OCI-LY7 (cell line): ENCODE measurements at regions not wholly inside any gene's neighbourhood (a gene's known extent, or its start where the extent isn't known, plus 50 kb on each side); places are given as distances from the start of the nearest gene placed in this dataset.

Experiments
- EZH2phosphoT487 ChIP-seq: fragments of 200-600 bp; sonication (generic); IDR thresholded peaks from 2 replicates; pipeline ENCODE4 v1.6.1; 2018; ENCODE audit warnings: low read depth, borderline replicate concordance, mild to moderate bottlenecking, mixed run types, antibody characterized with exemption, low read length, moderate library complexity, mixed read lengths
- TF ChIP-seq, protein P1 (sequence below): fragments of 200-600 bp; sonication (generic); conservative IDR thresholded peaks from 2 replicates; pipeline ENCODE4 v1.5.1; 2014; ENCODE audit warnings: mild to moderate bottlenecking, antibody characterized with exemption, low read length, moderate library complexity, mixed read lengths

DNA sequence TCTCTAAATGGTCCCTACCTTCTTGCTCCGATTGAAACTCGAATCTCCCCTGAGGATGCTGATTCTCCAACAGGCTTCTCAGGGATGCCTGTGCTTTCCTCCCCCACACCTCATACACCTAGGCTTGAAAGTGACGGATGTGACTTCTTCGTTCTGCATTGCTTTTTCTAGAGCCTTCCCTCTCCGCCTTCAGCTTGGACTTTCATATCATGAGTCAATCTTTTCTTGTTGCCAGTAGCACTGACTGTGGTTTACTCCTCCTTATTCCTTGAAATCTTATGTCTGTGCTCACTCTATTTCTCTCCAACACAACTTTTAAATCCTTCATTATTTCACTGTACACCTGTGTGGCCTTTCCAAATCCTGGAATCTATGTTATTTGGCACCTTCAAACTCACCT lies 451.4 kb downstream of the TMX3 start:
- TF ChIP-seq, protein P1, sequence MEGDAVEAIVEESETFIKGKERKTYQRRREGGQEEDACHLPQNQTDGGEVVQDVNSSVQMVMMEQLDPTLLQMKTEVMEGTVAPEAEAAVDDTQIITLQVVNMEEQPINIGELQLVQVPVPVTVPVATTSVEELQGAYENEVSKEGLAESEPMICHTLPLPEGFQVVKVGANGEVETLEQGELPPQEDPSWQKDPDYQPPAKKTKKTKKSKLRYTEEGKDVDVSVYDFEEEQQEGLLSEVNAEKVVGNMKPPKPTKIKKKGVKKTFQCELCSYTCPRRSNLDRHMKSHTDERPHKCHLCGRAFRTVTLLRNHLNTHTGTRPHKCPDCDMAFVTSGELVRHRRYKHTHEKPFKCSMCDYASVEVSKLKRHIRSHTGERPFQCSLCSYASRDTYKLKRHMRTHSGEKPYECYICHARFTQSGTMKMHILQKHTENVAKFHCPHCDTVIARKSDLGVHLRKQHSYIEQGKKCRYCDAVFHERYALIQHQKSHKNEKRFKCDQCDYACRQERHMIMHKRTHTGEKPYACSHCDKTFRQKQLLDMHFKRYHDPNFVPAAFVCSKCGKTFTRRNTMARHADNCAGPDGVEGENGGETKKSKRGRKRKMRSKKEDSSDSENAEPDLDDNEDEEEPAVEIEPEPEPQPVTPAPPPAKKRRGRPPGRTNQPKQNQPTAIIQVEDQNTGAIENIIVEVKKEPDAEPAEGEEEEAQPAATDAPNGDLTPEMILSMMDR: no peak
- no peak for TF ChIP-seq EZH2phosphoT487
